IMR-90 (cell line): ENCODE measurements at regions not wholly inside any gene's neighbourhood (a gene's known extent, or its start where the extent isn't known, plus 50 kb on each side); places are given as distances from the start of the nearest gene placed in this dataset.

Experiments used
- ATAC-seq: fragments of 200-7000 bp; cut with Tn5 transposase; 2 replicates; pipeline ENCODE4 v1.9.1; 2020; ENCODE audit warnings: low read depth, mild to moderate bottlenecking, moderate library complexity
- BruUV-seq: library from RNA; stranded (reverse); fragments of 400-500 nt; replicated peaks from 2 replicates; lab custom pipeline; 2021; lab: Mats Ljungman, UMichigan
- CTCF ChIA-PET: fragments of 300-600 bp; formaldehyde crosslinking; extraction: SDS; loops from one replicate; lab custom pipeline; 2021; ENCODE audit warnings: antibody characterized with exemption; lab: Yijun Ruan, JAX
- POLR2A ChIA-PET: fragments of 300-600 bp; sonication (Branson Sonifier 250); formaldehyde crosslinking; loops from one replicate; lab custom pipeline; 2022; ENCODE audit warnings: antibody characterized with exemption; ENCODE audit not compliant: unreplicated experiment; lab: Charles Lee
- DNase-seq: peaks from one replicate; pipeline ENCODE4 v3.0.0; 2013
- H2AFZ ChIP-seq: replicated peaks from 2 replicates; pipeline ENCODE3; 2013; ENCODE audit warnings: low read length, mild to moderate bottlenecking; ENCODE audit not compliant: poor library complexity
- H2AK5ac ChIP-seq: 2 replicates; pipeline ENCODE4 v1.6.1; 2013; ENCODE audit warnings: low read depth, low read length, inconsistent platforms
- H2AK9ac ChIP-seq: replicated peaks from 2 replicates; pipeline ENCODE3; 2013; ENCODE audit warnings: mild to moderate bottlenecking, low read depth, low read length, moderate library complexity; ENCODE audit not compliant: poor library complexity
- H2BK120ac ChIP-seq: 2 replicates; pipeline ENCODE4 v1.6.1; 2013; ENCODE audit warnings: low read depth, low read length, inconsistent platforms
- H2BK15ac ChIP-seq: 3 replicates; pipeline ENCODE4 v1.6.1; 2013; ENCODE audit warnings: low read depth, low read length, inconsistent platforms
- H2BK20ac ChIP-seq: 2 replicates; pipeline ENCODE4 v1.6.1; 2013; ENCODE audit warnings: low read depth, mild to moderate bottlenecking, inconsistent platforms, low read length, moderate library complexity
- H2BK5ac ChIP-seq: 2 replicates; pipeline ENCODE4 v1.6.1; 2013; ENCODE audit warnings: mild to moderate bottlenecking, low read depth, low read length, inconsistent platforms; ENCODE audit not compliant: poor library complexity, severe bottlenecking
- H3K14ac ChIP-seq: replicated peaks from 2 replicates; pipeline ENCODE4 v1.6.1; 2013; ENCODE audit warnings: low read depth, low read length, inconsistent platforms
- H3K18ac ChIP-seq: 2 replicates; pipeline ENCODE4 v1.6.1; 2013; ENCODE audit warnings: low read depth, low read length, control low read depth
- H3K23ac ChIP-seq: 2 replicates; pipeline ENCODE4 v1.6.1; 2013; ENCODE audit warnings: low read depth, low read length, inconsistent platforms
- H3K27ac ChIP-seq: 2 replicates; pipeline ENCODE4 v1.5.1; 2013; ENCODE audit warnings: mild to moderate bottlenecking, control low read depth, low read length; ENCODE audit not compliant: insufficient read depth
- H3K27me3 ChIP-seq: 2 replicates; pipeline ENCODE4 v1.6.1; 2013; ENCODE audit warnings: low read length; ENCODE audit not compliant: control insufficient read depth, insufficient read depth
- H3K36me3 ChIP-seq: 2 replicates; pipeline ENCODE4 v1.6.1; 2013; ENCODE audit warnings: low read length, mixed read lengths; ENCODE audit not compliant: control insufficient read depth, insufficient read depth
- H3K4ac ChIP-seq: 2 replicates; pipeline ENCODE4 v1.6.1; 2013; ENCODE audit warnings: low read depth, low read length, inconsistent platforms
- H3K4me1 ChIP-seq: 2 replicates; pipeline ENCODE4 v1.6.1; 2013; ENCODE audit warnings: low read length, mixed read lengths; ENCODE audit not compliant: control insufficient read depth, insufficient read depth
- H3K4me2 ChIP-seq: 2 replicates; pipeline ENCODE4 v1.6.1; 2013; ENCODE audit warnings: low read depth, mild to moderate bottlenecking, control low read depth, low read length, moderate library complexity
- H3K4me3 ChIP-seq: 2 replicates; pipeline ENCODE4 v1.5.1; 2013; ENCODE audit warnings: low read depth, mild to moderate bottlenecking, control low read depth, low read length, moderate library complexity; ENCODE audit not compliant: insufficient read depth
- H3K56ac ChIP-seq: 2 replicates; pipeline ENCODE4 v1.6.1; 2013; ENCODE audit warnings: low read length, inconsistent platforms; ENCODE audit not compliant: insufficient read depth; ENCODE audit errors: extremely low read depth
- H3K79me1 ChIP-seq, 2 experiments: 2 replicates each; pipeline ENCODE4 v1.6.1; 2013; ENCODE audit warnings: low read length in 2 of 2, inconsistent platforms in 1 of 2, low read depth in 1 of 2
- H3K9ac ChIP-seq: 2 replicates; pipeline ENCODE4 v1.6.1; 2013; ENCODE audit warnings: low read depth, low read length, control low read depth
- H3K9me1 ChIP-seq: 2 replicates; pipeline ENCODE4 v1.6.1; 2013; ENCODE audit warnings: low read length, inconsistent platforms; ENCODE audit not compliant: insufficient read depth
- H3K9me3 ChIP-seq: 2 replicates; pipeline ENCODE4 v1.6.1; 2013; ENCODE audit warnings: low read length; ENCODE audit not compliant: control insufficient read depth, insufficient read depth
- H4K20me1 ChIP-seq: 2 replicates; pipeline ENCODE4 v1.6.1; 2013; ENCODE audit warnings: low read length, inconsistent platforms; ENCODE audit not compliant: insufficient read depth
- H4K5ac ChIP-seq: 2 replicates; pipeline ENCODE4 v1.6.1; 2013; ENCODE audit warnings: mild to moderate bottlenecking, low read depth, low read length, control low read depth
- H4K8ac ChIP-seq, 2 experiments: 2 replicates each; pipeline ENCODE4 v1.6.1; 2013; ENCODE audit warnings: low read depth in 2 of 2, low read length in 2 of 2, control low read depth in 1 of 2, inconsistent platforms in 1 of 2
- H4K91ac ChIP-seq: 2 replicates; pipeline ENCODE4 v1.6.1; 2013; ENCODE audit warnings: low read depth, low read length, inconsistent platforms; ENCODE audit not compliant: insufficient read depth
- CEBPB ChIP-seq: IDR thresholded peaks from 2 replicates; pipeline ENCODE4 v1.6.1; 2012; ENCODE audit warnings: low read depth, low read length, improper control_type of control experiment
- MXI1 ChIP-seq: IDR thresholded peaks from 2 replicates; pipeline ENCODE4 v1.6.1; 2012; ENCODE audit warnings: low read depth, mild to moderate bottlenecking, low read length, moderate library complexity, borderline replicate concordance
- WGBS, 2 experiments: methylation state at CpG; one replicate each; pipeline versions ENCODE4 v1.1.5 to v1.1.7; 2013; ENCODE audit warnings: missing lambda C conversion rate in 2 of 2; ENCODE audit not compliant: insufficient read length in 1 of 2; ENCODE audit errors: extremely low coverage in 2 of 2; 5-methylcytosine and 5-hydroxymethylcytosine counted together
- dilution Hi-C: fragments of 300-500 bp; cut with HindIII; formaldehyde crosslinking; loops from one replicate; pipeline ENCODE4 v1.14.3; 2018; ENCODE audit warnings: low sequenced_read_pairs; ENCODE audit not compliant: unreplicated experiment
- in situ Hi-C: fragments of 300-500 bp; cut with MboI; formaldehyde crosslinking; loops from 3 replicates; pipeline ENCODE4 v1.14.3; 2019; ENCODE audit warnings: low sequenced_read_pairs, inconsistent platforms, mixed read lengths
- intact Hi-C: fragments of 100-400 bp; cut with micrococcal nuclease; formaldehyde crosslinking; loops from 2 replicates; pipeline ENCODE4 v1.10.0; 2022

DNA sequence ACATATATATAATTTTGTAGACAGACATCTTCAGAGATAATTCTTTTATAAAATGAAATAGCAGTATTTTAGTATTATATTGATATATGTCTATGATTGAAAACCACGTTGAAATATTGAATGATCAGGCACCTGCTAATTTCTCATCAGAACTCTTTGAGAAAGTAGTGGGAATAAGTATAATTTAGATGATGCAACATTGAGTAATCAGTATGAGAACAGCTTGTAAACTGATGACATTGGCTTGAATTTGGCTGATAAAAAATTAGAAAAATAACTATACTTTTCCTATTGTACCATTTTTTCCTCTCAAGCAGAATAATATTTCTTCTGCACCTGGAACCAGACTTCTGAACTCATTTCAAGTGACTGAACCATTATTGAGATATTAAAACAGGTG lies 1316.8 kb downstream of the NCAM2 start:
- intact Hi-C loops (no loop called here), in situ Hi-C loops (no loop called here), dilution Hi-C loops (no loop called here)
- Histone ChIP-seq H4K5ac (no peak overlapping the region), H3K9ac (no peak overlapping the region), H3K9me3 (peaks cover 6% of the 10 kb centered on the region), H2AK5ac (no peak overlapping the region), H3K9me1 (no peaks in the 10 kb centered on the region), H4K8ac (no peak overlapping the region), H3K27me3 (no peaks in the 10 kb centered on the region), H3K27ac (no peak overlapping the region), H3K4me3 (no peak overlapping the region), H2AFZ (no peak overlapping the region), H3K4me1 (no peaks in the 10 kb centered on the region), H3K18ac (no peak overlapping the region), H4K20me1 (no peaks in the 10 kb centered on the region), H4K91ac (no peak overlapping the region), H3K14ac (no peak overlapping the region), H3K23ac (no peak overlapping the region), H2BK15ac (no peak overlapping the region), H2BK5ac (no peak overlapping the region), H3K4me2 (no peak overlapping the region), H3K79me1 (no peaks in the 10 kb centered on the region), H3K36me3 (no peaks in the 10 kb centered on the region), H2BK20ac (no peak overlapping the region), H3K4ac (no peak overlapping the region), H2BK120ac (no peak overlapping the region), H2AK9ac (no peak overlapping the region), H3K56ac (no peak overlapping the region)
- TF ChIP-seq CEBPB = 0 out of 2 replicates have a peak, but pooled peaks have one; percentile 19
- no peak for TF ChIP-seq MXI1
- no CpG with 5 or more reads among the region's 1 CpG for WGBS, 2 experiments
- ChIA-PET POLR2A (no interaction called here), CTCF (no interaction called here)
- DNase-seq = no peak
- no peak for ATAC-seq
- no TSS peak for BruUV-seq
